ENCODE measurements at regions not wholly inside any gene's neighbourhood (a gene's known extent, or its start where the extent isn't known, plus 50 kb on each side); places are given as distances from the start of the nearest gene placed in this dataset.

DNA sequence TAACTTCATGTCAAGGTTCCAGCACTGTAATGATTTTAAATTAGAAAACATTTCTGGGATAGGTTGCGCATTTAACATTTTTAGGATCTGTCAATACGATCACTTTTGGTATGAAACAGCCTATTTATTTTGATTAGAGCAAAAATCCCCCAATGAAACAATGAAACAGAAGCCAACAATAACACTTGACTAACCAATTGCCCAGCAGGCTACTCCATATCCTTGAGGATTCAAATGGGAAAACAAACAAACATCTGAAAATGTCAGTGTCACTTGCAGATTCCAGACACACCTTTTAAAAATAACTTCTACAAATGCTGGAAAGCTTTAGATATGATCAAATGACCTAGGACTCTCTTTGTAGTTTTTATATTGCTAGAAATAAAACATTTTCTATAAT is 1412.5 kb upstream of the PRR20A start:
- no peak for TF ChIP-seq CTCF (IDR thresholded peaks at IDR 0.05)
- no peak for TF ChIP-seq POLR2A (IDR thresholded peaks at IDR 0.05)
- no peak for TF ChIP-seq EP300 (IDR thresholded peaks at IDR 0.05)
- no peak for TF ChIP-seq POLR2AphosphoS5 (IDR thresholded peaks at IDR 0.05)

All from suprapubic skin (tissue), 4 donors.